Coronary artery (tissue), 2 donors: ENCODE measurements at regions not wholly inside any gene's neighbourhood (a gene's known extent, or its start where the extent isn't known, plus 50 kb on each side); places are given as distances from the start of the nearest gene placed in this dataset.

Experiments
- DNase-seq: peaks from one replicate; pipeline ENCODE4 v3.0.0-alpha.2; 2017; ENCODE audit warnings: low spot score
- H3K27ac ChIP-seq, 2 donors: fragments of 200-600 bp; sonication (generic); one replicate each; pipeline ENCODE4 v1.5.1; 2016 to 2019
- H3K4me3 ChIP-seq: fragments of 200-600 bp; sonication (generic); 2 replicates; pipeline ENCODE4 v1.5.1; 2016; ENCODE audit warnings: mild to moderate bottlenecking, moderate library complexity
- CTCF ChIP-seq: fragments of 200-600 bp; sonication (generic); IDR thresholded peaks from one replicate; pipeline ENCODE4 v1.5.1; 2019; ENCODE audit warnings: antibody characterized with exemption

DNA sequence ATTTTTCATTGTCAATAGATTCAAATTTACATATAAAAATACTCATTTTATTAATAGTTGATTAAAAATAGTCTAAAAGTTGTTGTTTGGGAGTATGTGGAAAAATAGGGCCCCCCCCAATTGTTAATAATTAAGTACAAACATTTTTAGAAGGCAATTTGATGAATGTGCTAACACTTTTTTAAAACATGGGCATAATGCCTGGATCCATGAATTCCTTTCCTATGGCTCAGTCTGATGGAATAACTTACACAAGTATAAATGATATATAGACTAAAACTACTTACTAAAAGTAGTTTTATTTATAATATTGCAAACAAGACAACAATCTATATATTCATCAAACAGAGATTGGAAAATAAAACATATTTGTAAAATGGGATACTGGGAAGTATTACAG lies 247.2 kb upstream of the LRRN1 start:
- no peak for DNase-seq
- no peak overlapping the region for H3K4me3 ChIP-seq
- H3K27ac ChIP-seq = no peak overlapping the region
- TF ChIP-seq CTCF = no peak

GRCh38 chr3:3545360-3545759 lies 253.9 kb upstream of the LRRN1 start:
- no peak for DNase-seq
- Histone ChIP-seq H3K4me3 (no peak overlapping the region), H3K27ac (no peak overlapping the region)
- no peak for TF ChIP-seq CTCF

DNA sequence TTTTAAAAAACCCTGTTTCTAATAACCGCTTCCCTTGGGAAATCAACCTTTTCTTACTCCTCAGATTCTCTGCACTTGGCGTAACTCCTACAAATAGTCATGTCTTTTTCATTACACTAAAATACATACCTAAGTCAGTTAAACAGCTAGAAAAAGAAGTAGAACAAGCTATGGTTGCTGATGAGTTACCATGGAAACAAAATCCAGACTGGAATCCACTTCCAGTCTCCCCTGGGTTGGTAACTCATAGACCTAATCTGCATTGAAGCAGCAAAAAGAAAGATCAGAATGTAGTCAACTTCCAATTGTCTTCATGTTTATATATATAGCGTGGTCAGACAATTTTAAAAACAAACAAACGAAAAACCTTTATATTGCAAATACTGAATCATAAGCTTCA lies 260.8 kb upstream of the LRRN1 start:
- no peak for TF ChIP-seq CTCF
- Histone ChIP-seq H3K4me3 (no peak overlapping the region), H3K27ac (no peak overlapping the region)
- DNase-seq = no peak

- no peak overlapping the region for H3K27ac ChIP-seq
Observed at GRCh38 chr3:3532508-3532907, 266.7 kb upstream of the LRRN1 start.

GRCh38 chr3:3531476-3531875 lies 267.8 kb upstream of the LRRN1 start:
- Histone ChIP-seq H3K4me3 (no peak overlapping the region), H3K27ac (no peak overlapping the region)
- DNase-seq = no peak
- TF ChIP-seq CTCF = no peak

More at GRCh38 chr3:3532508-3532907, 266.7 kb upstream of the LRRN1 start:
- TF ChIP-seq CTCF = no peak
- no peak for DNase-seq
- H3K4me3 ChIP-seq = no peak overlapping the region

GRCh38 chr3:3519266-3519665 lies 280.0 kb upstream of the LRRN1 start:
- H3K27ac ChIP-seq = no peak overlapping the region
- H3K4me3 ChIP-seq = no peak overlapping the region
- DNase-seq = no peak
- no peak for TF ChIP-seq CTCF

GRCh38 chr3:3516996-3517395 lies 282.2 kb upstream of the LRRN1 start:
- TF ChIP-seq CTCF = no peak
- no peak overlapping the region for H3K27ac ChIP-seq
- no peak overlapping the region for H3K4me3 ChIP-seq
- DNase-seq = no peak
